ENCODE measurements at regions not wholly inside any gene's neighbourhood (a gene's known extent, or its start where the extent isn't known, plus 50 kb on each side); places are given as distances from the start of the nearest gene placed in this dataset.

DNA sequence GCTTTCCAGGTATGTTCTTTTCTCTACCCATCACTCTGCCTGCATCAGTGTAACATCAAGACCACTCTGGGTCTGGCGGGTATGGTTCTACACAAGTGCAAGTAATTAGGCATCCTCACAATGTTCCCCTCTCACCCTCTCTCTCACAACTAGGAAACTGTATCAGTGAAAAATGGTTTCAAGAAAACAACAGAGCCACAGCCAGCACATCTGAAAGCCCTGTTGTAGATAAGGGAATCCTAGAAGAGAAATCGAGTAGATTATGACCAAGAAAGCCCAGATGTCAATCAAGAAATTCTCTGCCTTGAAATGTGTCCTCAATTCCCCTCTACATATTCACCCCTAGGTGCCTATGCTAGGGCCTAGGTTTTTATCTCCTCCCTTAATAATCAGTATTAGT is 281.3 kb upstream of the ANKRD50 start:
- H2AFZ ChIP-seq (ENCODE audit: control insufficient read depth, low read depth, low read length): no peak overlapping the region
- no peak overlapping the region for H3K4me3 ChIP-seq
- H4K20me1 ChIP-seq (ENCODE audit: control insufficient read depth, insufficient read depth): no peaks in the 10 kb centered on the region
- no peak overlapping the region for H3K9ac ChIP-seq (ENCODE audit: control insufficient read depth, insufficient read depth, low read length)
- FAIRE-seq (no peak), ATAC-seq (no peak), DNase-seq (ENCODE audit: low read depth, low spot score) (no peak)
- 50% methylated on average over 2 of the region's 2 CpGs for WGBS (ENCODE audit: insufficient coverage, insufficient replicate concordance, low lambda C conversion rate, missing lambda C conversion rate)
- POLR2A ChIA-PET: no interaction called here
- CTCF ChIA-PET: no interaction called here
- SMC1A ChIA-PET (ENCODE audit: uncharacterized antibody, unreplicated experiment): interaction anchor here (0.9 to 1.0 kb wide), 3 partner anchors 10 to 508 kb away, joined by 3 to 4 read pairs (median 3); no protein-coding TSS in a partner anchor
- H3K27ac ChIP-seq (ENCODE audit: control insufficient read depth, insufficient read depth): no peak overlapping the region
- H3K36me3 ChIP-seq (ENCODE audit: control insufficient read depth in 2 of 2, insufficient read depth in 2 of 2, low read length in 1 of 2): no peaks in the 10 kb centered on the region
- in situ Hi-C loops (cut with MboI): no loop called here
- no peaks in the 10 kb centered on the region for H3K4me1 ChIP-seq (ENCODE audit: control insufficient read depth, insufficient read depth, low read length)
- TF ChIP-seq KDM1A (IDR thresholded peaks at IDR 0.05; ENCODE audit: borderline replicate concordance): no peak
- TF ChIP-seq, protein P1, sequence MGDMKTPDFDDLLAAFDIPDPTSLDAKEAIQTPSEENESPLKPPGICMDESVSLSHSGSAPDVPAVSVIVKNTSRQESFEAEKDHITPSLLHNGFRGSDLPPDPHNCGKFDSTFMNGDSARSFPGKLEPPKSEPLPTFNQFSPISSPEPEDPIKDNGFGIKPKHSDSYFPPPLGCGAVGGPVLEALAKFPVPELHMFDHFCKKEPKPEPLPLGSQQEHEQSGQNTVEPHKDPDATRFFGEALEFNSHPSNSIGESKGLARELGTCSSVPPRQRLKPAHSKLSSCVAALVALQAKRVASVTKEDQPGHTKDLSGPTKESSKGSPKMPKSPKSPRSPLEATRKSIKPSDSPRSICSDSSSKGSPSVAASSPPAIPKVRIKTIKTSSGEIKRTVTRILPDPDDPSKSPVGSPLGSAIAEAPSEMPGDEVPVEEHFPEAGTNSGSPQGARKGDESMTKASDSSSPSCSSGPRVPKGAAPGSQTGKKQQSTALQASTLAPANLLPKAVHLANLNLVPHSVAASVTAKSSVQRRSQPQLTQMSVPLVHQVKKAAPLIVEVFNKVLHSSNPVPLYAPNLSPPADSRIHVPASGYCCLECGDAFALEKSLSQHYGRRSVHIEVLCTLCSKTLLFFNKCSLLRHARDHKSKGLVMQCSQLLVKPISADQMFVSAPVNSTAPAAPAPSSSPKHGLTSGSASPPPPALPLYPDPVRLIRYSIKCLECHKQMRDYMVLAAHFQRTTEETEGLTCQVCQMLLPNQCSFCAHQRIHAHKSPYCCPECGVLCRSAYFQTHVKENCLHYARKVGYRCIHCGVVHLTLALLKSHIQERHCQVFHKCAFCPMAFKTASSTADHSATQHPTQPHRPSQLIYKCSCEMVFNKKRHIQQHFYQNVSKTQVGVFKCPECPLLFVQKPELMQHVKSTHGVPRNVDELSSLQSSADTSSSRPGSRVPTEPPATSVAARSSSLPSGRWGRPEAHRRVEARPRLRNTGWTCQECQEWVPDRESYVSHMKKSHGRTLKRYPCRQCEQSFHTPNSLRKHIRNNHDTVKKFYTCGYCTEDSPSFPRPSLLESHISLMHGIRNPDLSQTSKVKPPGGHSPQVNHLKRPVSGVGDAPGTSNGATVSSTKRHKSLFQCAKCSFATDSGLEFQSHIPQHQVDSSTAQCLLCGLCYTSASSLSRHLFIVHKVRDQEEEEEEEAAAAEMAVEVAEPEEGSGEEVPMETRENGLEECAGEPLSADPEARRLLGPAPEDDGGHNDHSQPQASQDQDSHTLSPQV (IDR thresholded peaks at IDR 0.05): no peak
- no peak for TF ChIP-seq SIN3A (IDR thresholded peaks at IDR 0.05; ENCODE audit: low read depth, low read length)
- no peak for TF ChIP-seq LARP7 (IDR thresholded peaks at IDR 0.05)
- no peak for TF ChIP-seq JUND (IDR thresholded peaks at IDR 0.05; ENCODE audit: low read depth, low read length)
- no peak for TF ChIP-seq FOXK2 (IDR thresholded peaks at IDR 0.05)
- TF ChIP-seq JUNB (IDR thresholded peaks at IDR 0.05): no peak
- no peak for TF ChIP-seq RELA (IDR thresholded peaks at IDR 0.05; ENCODE audit: borderline replicate concordance, partially characterized antibody)
- no peak for TF ChIP-seq YY1 (IDR thresholded peaks at IDR 0.05; ENCODE audit: low read depth, low read length)
- no peak for TF ChIP-seq CHD2 (IDR thresholded peaks at IDR 0.05; ENCODE audit: borderline replicate concordance, low read depth, low read length)
- TF ChIP-seq BHLHE40 (IDR thresholded peaks at IDR 0.05; ENCODE audit: borderline replicate concordance in 1 of 2, low read depth in 2 of 2, low read length in 1 of 2): no peak
- TF ChIP-seq NR2F1 (conservative IDR thresholded peaks at IDR 0.05): no peak
- H3K9me3 ChIP-seq (replicated peaks; ENCODE audit: control insufficient read depth, insufficient read depth, low read length): no peaks in the 10 kb centered on the region
- H3K79me2 ChIP-seq (ENCODE audit: control insufficient read depth, insufficient read depth, low read length): no peaks in the 10 kb centered on the region
- intact Hi-C loops (cut with micrococcal nuclease; ENCODE audit: unreplicated experiment): no loop called here
- RAD21 ChIA-PET (ENCODE audit: unreplicated experiment): no interaction called here
- H3K27me3 ChIP-seq (replicated peaks in 1 of 2; ENCODE audit: control insufficient read depth in 2 of 2, insufficient read depth in 2 of 2, low read length in 1 of 2): no peaks in the 10 kb centered on the region
- no TSS peak for BruUV-seq (replicated peaks)
- no peak overlapping the region for H3K4me2 ChIP-seq (ENCODE audit: control insufficient read depth, insufficient read depth)

All from GM12878 (cell line).